BLaER1 treated with 17β-estradiol and CSF1 and Interleukin-3, amounts not matched to agents 10 nM and 100 nM (cell line): ENCODE measurements at regions not wholly inside any gene's neighbourhood (a gene's known extent, or its start where the extent isn't known, plus 50 kb on each side); places are given as distances from the start of the nearest gene placed in this dataset.

Experiments used
- H3K27ac ChIP-seq, 11 experiments: shearing (Covaris generic); formaldehyde crosslinking; 2 replicates each; pipeline ENCODE4 v1.8.1; 2022
- H3K27me3 ChIP-seq, 11 experiments: shearing (Covaris generic); formaldehyde crosslinking; 2 replicates each; pipeline ENCODE4 v1.8.1; 2022
- H3K36me3 ChIP-seq, 11 experiments: shearing (Covaris generic); formaldehyde crosslinking; 2 replicates each; pipeline ENCODE4 v1.8.1; 2022
- H3K4me1 ChIP-seq, 10 experiments: shearing (Covaris generic); formaldehyde crosslinking; 2 replicates each; pipeline ENCODE4 v1.8.1; 2022
- H3K4me2 ChIP-seq, 11 experiments: shearing (Covaris generic); formaldehyde crosslinking; 2 replicates each; pipeline ENCODE4 v1.8.1; 2022
- H3K4me3 ChIP-seq, 10 experiments: shearing (Covaris generic); formaldehyde crosslinking; 2 replicates each; pipeline ENCODE4 v1.8.1; 2022
- H3K9ac ChIP-seq, 11 experiments: shearing (Covaris generic); formaldehyde crosslinking; 2 replicates each; pipeline ENCODE4 v1.8.1; 2022
- H3K9me3 ChIP-seq, 11 experiments: shearing (Covaris generic); formaldehyde crosslinking; replicated peaks in 1 of 11; 2 replicates each; pipeline ENCODE4 v1.8.1; 2022
- H4K20me1 ChIP-seq, 11 experiments: shearing (Covaris generic); formaldehyde crosslinking; 2 replicates each; pipeline ENCODE4 v1.8.1; 2022
- Cebpa-rat ChIP-seq, 11 experiments: shearing (Covaris generic); IDR thresholded peaks; 2 replicates each; pipeline ENCODE4 v1.8.1; 2022

DNA sequence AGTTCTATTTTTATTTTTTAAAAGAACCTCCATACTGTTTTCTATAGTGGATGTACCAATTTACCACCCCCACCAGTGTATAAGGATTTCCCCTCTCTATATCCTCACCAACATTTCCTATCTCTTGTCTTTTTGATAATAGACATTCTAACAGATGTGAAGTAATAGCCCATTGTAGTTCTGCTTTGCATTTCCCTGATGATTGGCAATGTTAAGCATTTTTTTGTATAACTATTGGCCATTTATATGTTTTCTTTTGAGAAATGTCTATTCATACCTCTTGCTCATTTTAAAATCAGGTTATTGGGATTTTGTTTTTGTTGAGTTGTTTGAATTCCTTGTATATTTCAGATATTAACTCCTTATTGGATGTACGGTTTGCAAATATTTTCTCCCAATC lies 251.1 kb upstream of the HTR2C start:
- no peaks in the 10 kb centered on the region for H4K20me1 ChIP-seq
- no peak overlapping the region for H3K4me2 ChIP-seq
- H3K27ac ChIP-seq: no peak overlapping the region
- no peak overlapping the region for H3K4me3 ChIP-seq
- H3K9ac ChIP-seq: no peak overlapping the region
- H3K27me3 ChIP-seq: peaks cover 0 to 33% (median 20%) of the 10 kb centered on the region in 11 experiments; a peak in 16 of 22 replicates
- H3K9me3 ChIP-seq: peaks cover 9 to 25% (median 20%) of the 10 kb centered on the region in 11 experiments
- TF ChIP-seq Cebpa-rat (IDR thresholded peaks at IDR 0.05): no peak
- H3K4me1 ChIP-seq: no peaks in the 10 kb centered on the region
- no peaks in the 10 kb centered on the region for H3K36me3 ChIP-seq

- H3K27me3 ChIP-seq: peaks cover 7 to 50% (median 37%) of the 10 kb centered on the region in 11 experiments; a peak in 21 of 22 replicates
- no peaks in the 10 kb centered on the region for H3K36me3 ChIP-seq
- H3K27ac ChIP-seq: no peak overlapping the region
- H3K4me2 ChIP-seq: no peak overlapping the region
- H3K4me3 ChIP-seq: no peak overlapping the region
- no peak overlapping the region for H3K9ac ChIP-seq
- no peaks in the 10 kb centered on the region; a peak in 1 of 22 replicates for H4K20me1 ChIP-seq
- H3K4me1 ChIP-seq: no peaks in the 10 kb centered on the region
- H3K9me3 ChIP-seq: peaks cover 9 to 25% (median 20%) of the 10 kb centered on the region in 11 experiments
- TF ChIP-seq Cebpa-rat (IDR thresholded peaks at IDR 0.05): no peak
These were observed 249.4 kb upstream of the HTR2C start for GRCh38 chrX:114334473-114334982.

DNA sequence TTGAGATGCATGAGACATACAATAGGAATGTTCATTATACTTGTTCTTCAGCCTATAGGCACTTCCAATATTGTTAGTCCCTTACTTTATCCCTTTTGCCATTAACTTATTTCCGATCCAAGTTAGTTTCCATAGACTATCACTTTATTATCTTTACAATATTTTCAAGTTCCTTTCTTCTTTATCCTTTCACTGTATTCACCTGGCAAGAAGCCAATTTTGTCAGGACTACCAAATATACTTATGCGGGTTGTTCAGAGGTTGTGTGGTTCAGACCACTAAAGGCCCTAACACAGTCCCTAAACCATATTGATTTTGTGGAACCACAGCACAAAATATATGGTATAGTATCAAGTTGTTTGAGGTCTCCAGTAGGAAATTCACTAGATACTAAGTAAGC lies 245.0 kb upstream of the HTR2C start:
- H3K9me3 ChIP-seq: peaks cover 6 to 13% (median 9%) of the 10 kb centered on the region in 11 experiments; a peak in 19 of 22 replicates
- H4K20me1 ChIP-seq: no peaks in the 10 kb centered on the region; a peak in 1 of 22 replicates
- H3K4me3 ChIP-seq: no peak overlapping the region
- no peaks in the 10 kb centered on the region for H3K4me1 ChIP-seq
- no peak overlapping the region for H3K9ac ChIP-seq
- H3K27ac ChIP-seq: no peak overlapping the region
- H3K4me2 ChIP-seq: no peak overlapping the region
- H3K27me3 ChIP-seq: peaks cover 47 to 94% (median 78%) of the 10 kb centered on the region in 11 experiments
- H3K36me3 ChIP-seq: no peaks in the 10 kb centered on the region
- no peak for TF ChIP-seq Cebpa-rat (IDR thresholded peaks at IDR 0.05)

- Histone ChIP-seq H3K4me3 (no peak overlapping the region), H3K4me1 (no peaks in the 10 kb centered on the region), H4K20me1 (no peaks in the 10 kb centered on the region; a peak in 2 of 22 replicates), H3K27me3 (peaks cover 62 to 97% (median 92%) of the 10 kb centered on the region in 11 experiments), H3K9ac (no peak overlapping the region), H3K4me2 (no peak overlapping the region), H3K36me3 (no peaks in the 10 kb centered on the region), H3K9me3 (no peaks in the 10 kb centered on the region), H3K27ac (no peak overlapping the region)
- TF ChIP-seq Cebpa-rat (IDR thresholded peaks at IDR 0.05): no peak
These were observed 239.0 kb upstream of the HTR2C start for GRCh38 chrX:114344756-114345349.

GRCh38 chrX:114361076-114361725 lies 222.7 kb upstream of the HTR2C start:
- Histone ChIP-seq H3K9me3 (peaks cover 0 to 6% (median 0%) of the 10 kb centered on the region in 11 experiments; a peak in 2 of 22 replicates), H3K4me1 (no peaks in the 10 kb centered on the region), H3K9ac (no peak overlapping the region), H3K27me3 (peaks cover 57 to 100% (median 91%) of the 10 kb centered on the region in 11 experiments), H3K36me3 (no peaks in the 10 kb centered on the region), H3K4me3 (no peak overlapping the region), H3K27ac (no peak overlapping the region), H4K20me1 (0 out of 22 replicates have a peak, but pooled peaks cover 0 to 7% (median 0%) of the 10 kb centered on the region in 11 experiments), H3K4me2 (no peak overlapping the region)
- no peak for TF ChIP-seq Cebpa-rat (IDR thresholded peaks at IDR 0.05)

DNA sequence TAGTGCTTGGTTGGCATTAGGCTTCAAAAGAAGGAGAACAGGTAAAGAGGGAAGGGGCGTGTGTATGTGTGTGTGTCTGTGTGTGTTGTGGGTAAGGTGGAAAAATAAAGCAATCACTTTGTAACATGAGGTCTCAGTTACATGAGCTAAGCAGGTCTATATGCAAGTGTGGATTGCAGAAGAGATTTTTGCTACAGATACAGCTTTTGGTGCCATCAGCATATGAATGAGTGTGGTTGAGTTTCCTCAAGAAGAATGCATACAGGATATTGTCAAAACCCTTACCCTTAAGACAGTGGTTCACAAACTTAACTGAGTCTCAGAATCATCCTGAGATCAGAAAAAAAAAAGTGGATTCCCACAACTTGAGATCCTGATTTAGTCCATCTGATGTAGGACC lies 220.5 kb upstream of the HTR2C start:
- no peaks in the 10 kb centered on the region for H3K9me3 ChIP-seq
- H4K20me1 ChIP-seq: 0 out of 22 replicates have a peak, but pooled peaks cover 0 to 7% (median 0%) of the 10 kb centered on the region in 11 experiments
- no peaks in the 10 kb centered on the region for H3K4me1 ChIP-seq
- no peak overlapping the region for H3K4me3 ChIP-seq
- H3K36me3 ChIP-seq: no peaks in the 10 kb centered on the region
- no peak for TF ChIP-seq Cebpa-rat (IDR thresholded peaks at IDR 0.05)
- no peak overlapping the region for H3K4me2 ChIP-seq
- no peak overlapping the region for H3K27ac ChIP-seq
- no peak overlapping the region for H3K9ac ChIP-seq
- H3K27me3 ChIP-seq: peaks cover 62 to 100% (median 91%) of the 10 kb centered on the region in 11 experiments

GRCh38 chrX:114365065-114365834 lies 218.6 kb upstream of the HTR2C start:
- no peak overlapping the region for H3K9ac ChIP-seq
- H4K20me1 ChIP-seq: 0 out of 22 replicates have a peak, but pooled peaks cover 0 to 7% (median 0%) of the 10 kb centered on the region in 11 experiments

DNA sequence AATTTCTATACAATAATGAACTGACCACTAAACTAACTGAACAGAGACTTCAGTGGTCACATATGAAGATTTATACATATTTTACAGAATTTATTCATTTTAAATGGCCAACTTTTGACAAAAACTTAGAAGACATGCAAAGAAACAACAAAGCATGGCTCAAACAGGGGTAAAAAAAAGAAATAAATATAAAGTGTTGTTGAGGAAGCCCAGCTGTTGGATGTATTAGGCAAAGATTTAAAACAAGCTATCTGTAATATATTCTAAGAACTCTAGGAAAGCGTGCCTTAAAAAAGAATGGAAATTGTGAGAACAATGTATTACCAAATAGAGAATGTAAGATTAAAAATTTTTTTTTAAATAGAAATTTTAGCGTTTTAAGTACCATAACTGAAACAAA lies 210.9 kb upstream of the HTR2C start:
- H3K4me2 ChIP-seq: no peak overlapping the region
- H3K27ac ChIP-seq: no peak overlapping the region
- H3K4me1 ChIP-seq: no peaks in the 10 kb centered on the region
- H3K27me3 ChIP-seq: peaks cover 48 to 99% (median 83%) of the 10 kb centered on the region in 11 experiments
- TF ChIP-seq Cebpa-rat (IDR thresholded peaks at IDR 0.05): no peak
- no peaks in the 10 kb centered on the region for H4K20me1 ChIP-seq
- no peak overlapping the region for H3K4me3 ChIP-seq
- no peak overlapping the region for H3K9ac ChIP-seq
- no peaks in the 10 kb centered on the region for H3K36me3 ChIP-seq
- peaks cover 0 to 4% (median 0%) of the 10 kb centered on the region in 11 experiments; a peak in 1 of 22 replicates for H3K9me3 ChIP-seq

More at GRCh38 chrX:114365065-114365834, 218.6 kb upstream of the HTR2C start:
- peaks cover 54 to 99% (median 89%) of the 10 kb centered on the region in 11 experiments for H3K27me3 ChIP-seq
- no peak for TF ChIP-seq Cebpa-rat (IDR thresholded peaks at IDR 0.05)
- peaks cover 0 to 4% (median 0%) of the 10 kb centered on the region in 11 experiments; a peak in 1 of 22 replicates for H3K9me3 ChIP-seq
- no peaks in the 10 kb centered on the region for H3K36me3 ChIP-seq
- no peak overlapping the region for H3K4me3 ChIP-seq
- H3K27ac ChIP-seq: no peak overlapping the region
- no peak overlapping the region for H3K4me2 ChIP-seq
- H3K4me1 ChIP-seq: no peaks in the 10 kb centered on the region
